ENCODE measurements at regions not wholly inside any gene's neighbourhood (a gene's known extent, or its start where the extent isn't known, plus 50 kb on each side); places are given as distances from the start of the nearest gene placed in this dataset.

- Mint-ChIP-seq H3K27ac (no peak overlapping the region), H3K4me1 (no peaks in the 10 kb centered on the region), H3K4me3 (no peak overlapping the region), H3K36me3 (no peaks in the 10 kb centered on the region), H3K27me3 (ENCODE audit: low read depth) (no peaks in the 10 kb centered on the region), H3K9me3 (peaks cover 3% of the 10 kb centered on the region; the same call in 1 of the 2 replicates)
- POLR2A ChIA-PET: interaction anchor here (0.6 kb wide), 1 partner anchor 46 kb away, joined by 5 read pairs; no protein-coding TSS in a partner anchor
- TF ChIP-seq HMGXB4 (CRISPR knock-in tag; IDR thresholded peaks at IDR 0.05) (no peak), ATF1 (CRISPR knock-in tag; IDR thresholded peaks at IDR 0.05) (no peak), TCF7 (CRISPR knock-in tag; IDR thresholded peaks at IDR 0.05; ENCODE audit: low read depth) (no peak), EMX1 (CRISPR knock-in tag; IDR thresholded peaks at IDR 0.05) (no peak), SMAD3 (CRISPR knock-in tag; IDR thresholded peaks at IDR 0.05; ENCODE audit: borderline replicate concordance) (no peak), OVOL2 (CRISPR knock-in tag; IDR thresholded peaks at IDR 0.05; ENCODE audit: borderline replicate concordance) (no peak), ZNF219 (CRISPR knock-in tag; IDR thresholded peaks at IDR 0.05; ENCODE audit: borderline replicate concordance) (no peak), MLX (CRISPR knock-in tag; IDR thresholded peaks at IDR 0.05) (no peak), GRHL2 (CRISPR knock-in tag; IDR thresholded peaks at IDR 0.05; ENCODE audit: insufficient replicate concordance, severe bottlenecking) (no peak), TEAD4 (CRISPR knock-in tag; IDR thresholded peaks at IDR 0.05) (no peak), TP53 (CRISPR knock-in tag; IDR thresholded peaks at IDR 0.05) (no peak), ATF3 (CRISPR knock-in tag; conservative IDR thresholded peaks at IDR 0.05) (no peak)
- TF ChIP-seq, protein P1, sequence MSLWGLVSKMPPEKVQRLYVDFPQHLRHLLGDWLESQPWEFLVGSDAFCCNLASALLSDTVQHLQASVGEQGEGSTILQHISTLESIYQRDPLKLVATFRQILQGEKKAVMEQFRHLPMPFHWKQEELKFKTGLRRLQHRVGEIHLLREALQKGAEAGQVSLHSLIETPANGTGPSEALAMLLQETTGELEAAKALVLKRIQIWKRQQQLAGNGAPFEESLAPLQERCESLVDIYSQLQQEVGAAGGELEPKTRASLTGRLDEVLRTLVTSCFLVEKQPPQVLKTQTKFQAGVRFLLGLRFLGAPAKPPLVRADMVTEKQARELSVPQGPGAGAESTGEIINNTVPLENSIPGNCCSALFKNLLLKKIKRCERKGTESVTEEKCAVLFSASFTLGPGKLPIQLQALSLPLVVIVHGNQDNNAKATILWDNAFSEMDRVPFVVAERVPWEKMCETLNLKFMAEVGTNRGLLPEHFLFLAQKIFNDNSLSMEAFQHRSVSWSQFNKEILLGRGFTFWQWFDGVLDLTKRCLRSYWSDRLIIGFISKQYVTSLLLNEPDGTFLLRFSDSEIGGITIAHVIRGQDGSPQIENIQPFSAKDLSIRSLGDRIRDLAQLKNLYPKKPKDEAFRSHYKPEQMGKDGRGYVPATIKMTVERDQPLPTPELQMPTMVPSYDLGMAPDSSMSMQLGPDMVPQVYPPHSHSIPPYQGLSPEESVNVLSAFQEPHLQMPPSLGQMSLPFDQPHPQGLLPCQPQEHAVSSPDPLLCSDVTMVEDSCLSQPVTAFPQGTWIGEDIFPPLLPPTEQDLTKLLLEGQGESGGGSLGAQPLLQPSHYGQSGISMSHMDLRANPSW (CRISPR knock-in tag; conservative IDR thresholded peaks at IDR 0.05; ENCODE audit: low read depth): no peak
- TF ChIP-seq, protein P2, sequence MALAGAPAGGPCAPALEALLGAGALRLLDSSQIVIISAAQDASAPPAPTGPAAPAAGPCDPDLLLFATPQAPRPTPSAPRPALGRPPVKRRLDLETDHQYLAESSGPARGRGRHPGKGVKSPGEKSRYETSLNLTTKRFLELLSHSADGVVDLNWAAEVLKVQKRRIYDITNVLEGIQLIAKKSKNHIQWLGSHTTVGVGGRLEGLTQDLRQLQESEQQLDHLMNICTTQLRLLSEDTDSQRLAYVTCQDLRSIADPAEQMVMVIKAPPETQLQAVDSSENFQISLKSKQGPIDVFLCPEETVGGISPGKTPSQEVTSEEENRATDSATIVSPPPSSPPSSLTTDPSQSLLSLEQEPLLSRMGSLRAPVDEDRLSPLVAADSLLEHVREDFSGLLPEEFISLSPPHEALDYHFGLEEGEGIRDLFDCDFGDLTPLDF (CRISPR knock-in tag; IDR thresholded peaks at IDR 0.05): no peak
- TF ChIP-seq, protein P3, sequence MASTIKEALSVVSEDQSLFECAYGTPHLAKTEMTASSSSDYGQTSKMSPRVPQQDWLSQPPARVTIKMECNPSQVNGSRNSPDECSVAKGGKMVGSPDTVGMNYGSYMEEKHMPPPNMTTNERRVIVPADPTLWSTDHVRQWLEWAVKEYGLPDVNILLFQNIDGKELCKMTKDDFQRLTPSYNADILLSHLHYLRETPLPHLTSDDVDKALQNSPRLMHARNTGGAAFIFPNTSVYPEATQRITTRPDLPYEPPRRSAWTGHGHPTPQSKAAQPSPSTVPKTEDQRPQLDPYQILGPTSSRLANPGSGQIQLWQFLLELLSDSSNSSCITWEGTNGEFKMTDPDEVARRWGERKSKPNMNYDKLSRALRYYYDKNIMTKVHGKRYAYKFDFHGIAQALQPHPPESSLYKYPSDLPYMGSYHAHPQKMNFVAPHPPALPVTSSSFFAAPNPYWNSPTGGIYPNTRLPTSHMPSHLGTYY (CRISPR knock-in tag; IDR thresholded peaks at IDR 0.05): no peak
- no peak for DNase-seq (ENCODE audit: low spot score)
- CTCF ChIA-PET: no interaction called here
- no peak for ATAC-seq
These were observed 131.8 kb downstream of the CLVS2 start for GRCh38 chr6:123127807-123128206.

DNA sequence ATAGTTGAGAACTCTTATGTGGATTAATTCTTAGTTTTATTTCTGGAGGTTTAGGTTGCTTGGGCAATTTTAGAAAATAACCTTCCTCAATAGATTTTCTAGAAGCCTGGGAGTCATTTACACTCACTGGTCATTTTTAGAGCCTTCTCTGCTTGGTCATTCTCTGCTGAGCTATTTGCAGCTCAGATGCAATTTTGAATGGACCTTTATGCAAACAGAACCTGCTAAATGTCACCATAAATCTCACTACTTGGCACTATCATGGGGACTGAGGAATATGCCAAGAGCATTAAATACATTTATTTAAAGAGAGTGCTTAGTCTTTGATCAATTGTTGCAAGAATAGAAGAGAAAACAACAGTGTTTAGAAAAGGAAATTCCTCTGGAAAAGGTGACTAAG lies 154.0 kb downstream of the CLVS2 start:
- no peak for DNase-seq (ENCODE audit: low spot score)
- POLR2A ChIA-PET: no interaction called here
- Mint-ChIP-seq H3K36me3 (no peaks in the 10 kb centered on the region), H3K9me3 (no peaks in the 10 kb centered on the region), H3K4me3 (no peak overlapping the region), H3K4me1 (peaks cover 7% of the 10 kb centered on the region; the same call in 1 of the 2 replicates), H3K27me3 (ENCODE audit: low read depth) (no peaks in the 10 kb centered on the region), H3K27ac (no peak overlapping the region)
- TF ChIP-seq TEAD4 (CRISPR knock-in tag; IDR thresholded peaks at IDR 0.05): no peak
- TF ChIP-seq, protein P4, sequence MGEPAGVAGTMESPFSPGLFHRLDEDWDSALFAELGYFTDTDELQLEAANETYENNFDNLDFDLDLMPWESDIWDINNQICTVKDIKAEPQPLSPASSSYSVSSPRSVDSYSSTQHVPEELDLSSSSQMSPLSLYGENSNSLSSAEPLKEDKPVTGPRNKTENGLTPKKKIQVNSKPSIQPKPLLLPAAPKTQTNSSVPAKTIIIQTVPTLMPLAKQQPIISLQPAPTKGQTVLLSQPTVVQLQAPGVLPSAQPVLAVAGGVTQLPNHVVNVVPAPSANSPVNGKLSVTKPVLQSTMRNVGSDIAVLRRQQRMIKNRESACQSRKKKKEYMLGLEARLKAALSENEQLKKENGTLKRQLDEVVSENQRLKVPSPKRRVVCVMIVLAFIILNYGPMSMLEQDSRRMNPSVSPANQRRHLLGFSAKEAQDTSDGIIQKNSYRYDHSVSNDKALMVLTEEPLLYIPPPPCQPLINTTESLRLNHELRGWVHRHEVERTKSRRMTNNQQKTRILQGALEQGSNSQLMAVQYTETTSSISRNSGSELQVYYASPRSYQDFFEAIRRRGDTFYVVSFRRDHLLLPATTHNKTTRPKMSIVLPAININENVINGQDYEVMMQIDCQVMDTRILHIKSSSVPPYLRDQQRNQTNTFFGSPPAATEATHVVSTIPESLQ (CRISPR knock-in tag; IDR thresholded peaks at IDR 0.05): no peak
- TF ChIP-seq, protein P3 (CRISPR knock-in tag; IDR thresholded peaks at IDR 0.05): no peak
- TF ChIP-seq, protein P5, sequence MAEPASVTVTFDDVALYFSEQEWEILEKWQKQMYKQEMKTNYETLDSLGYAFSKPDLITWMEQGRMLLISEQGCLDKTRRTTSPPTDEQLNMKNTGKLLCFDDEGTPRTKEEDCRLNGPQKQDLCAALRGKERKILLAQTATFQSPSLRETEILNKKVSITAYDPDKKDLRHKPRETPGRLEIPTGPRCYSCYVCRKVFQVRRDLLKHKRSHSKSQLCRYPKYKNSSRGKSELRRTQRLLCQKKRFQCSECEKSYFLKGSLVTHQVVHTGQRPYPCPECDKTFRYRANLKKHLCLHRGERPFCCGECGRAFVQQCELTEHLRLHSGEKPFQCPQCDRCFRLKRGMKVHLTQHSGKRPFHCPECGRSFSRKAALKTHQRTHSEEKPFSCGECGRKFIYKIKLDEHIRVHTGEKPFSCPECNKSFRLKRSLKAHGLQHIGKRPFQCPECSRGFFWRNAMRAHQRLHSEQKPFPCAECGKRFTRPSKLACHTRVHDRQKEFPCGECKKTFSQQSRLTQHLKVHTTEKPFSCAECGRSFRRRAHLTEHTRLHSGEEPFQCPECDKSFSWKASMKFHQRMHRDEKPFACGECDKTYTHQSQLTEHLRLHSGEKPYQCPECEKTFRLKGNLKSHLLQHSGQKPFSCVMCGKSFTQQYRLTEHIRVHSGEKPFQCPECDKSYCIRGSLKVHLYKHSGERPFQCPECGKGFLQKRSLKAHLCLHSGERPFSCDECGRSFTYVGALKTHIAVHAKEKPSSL (CRISPR knock-in tag; conservative IDR thresholded peaks at IDR 0.05): no peak
- no peak for TF ChIP-seq JUN (CRISPR knock-in tag; IDR thresholded peaks at IDR 0.05)
- no peak for TF ChIP-seq ZNF138 (CRISPR knock-in tag; conservative IDR thresholded peaks at IDR 0.05)
- TF ChIP-seq TCF7 (CRISPR knock-in tag; IDR thresholded peaks at IDR 0.05; ENCODE audit: low read depth): no peak
- no peak for ATAC-seq
- CTCF ChIA-PET: no interaction called here
